Activated effector memory CD4-positive, alpha-beta T cell treated with anti-CD3 and anti-CD28 coated beads, Interleukin-2, amount 50 U/mL, for 16 hours (primary cell): ENCODE measurements at regions not wholly inside any gene's neighbourhood (a gene's known extent, or its start where the extent isn't known, plus 50 kb on each side); places are given as distances from the start of the nearest gene placed in this dataset.
"Not testable (repeated sequence)": the region's sequence is repeated elsewhere in the genome, so short reads cannot be mapped to it uniquely, and the experiment has no call there.

Source experiments
- DNase-seq: peaks from one replicate; pipeline ENCODE4 v3.0.0-alpha.2; 2020

- DNase-seq = no peak
Observed at GRCh38 chr6:155543166-155543847, 87.7 kb upstream of the NOX3 start.

DNA sequence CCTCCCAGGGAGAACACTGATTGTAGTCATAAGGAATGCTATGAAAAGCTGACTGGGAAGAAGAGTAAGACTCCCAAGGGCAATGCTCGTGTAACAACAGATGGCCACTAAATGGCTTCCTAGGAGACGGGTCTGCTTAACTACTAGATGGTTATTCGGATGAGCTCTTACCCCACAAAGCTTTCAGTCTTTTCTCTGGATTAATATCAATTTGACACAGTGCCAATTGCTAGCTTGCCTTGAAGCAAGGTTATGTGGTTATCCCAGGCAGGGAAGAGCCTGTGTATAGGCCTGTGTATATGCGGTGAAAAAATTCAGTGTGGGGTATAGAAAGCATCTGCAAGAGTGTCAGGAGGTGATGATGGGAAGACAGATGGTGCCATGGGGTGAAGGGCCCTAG, 86.4 kb upstream of the NOX3 start:
- no peak for DNase-seq

DNA sequence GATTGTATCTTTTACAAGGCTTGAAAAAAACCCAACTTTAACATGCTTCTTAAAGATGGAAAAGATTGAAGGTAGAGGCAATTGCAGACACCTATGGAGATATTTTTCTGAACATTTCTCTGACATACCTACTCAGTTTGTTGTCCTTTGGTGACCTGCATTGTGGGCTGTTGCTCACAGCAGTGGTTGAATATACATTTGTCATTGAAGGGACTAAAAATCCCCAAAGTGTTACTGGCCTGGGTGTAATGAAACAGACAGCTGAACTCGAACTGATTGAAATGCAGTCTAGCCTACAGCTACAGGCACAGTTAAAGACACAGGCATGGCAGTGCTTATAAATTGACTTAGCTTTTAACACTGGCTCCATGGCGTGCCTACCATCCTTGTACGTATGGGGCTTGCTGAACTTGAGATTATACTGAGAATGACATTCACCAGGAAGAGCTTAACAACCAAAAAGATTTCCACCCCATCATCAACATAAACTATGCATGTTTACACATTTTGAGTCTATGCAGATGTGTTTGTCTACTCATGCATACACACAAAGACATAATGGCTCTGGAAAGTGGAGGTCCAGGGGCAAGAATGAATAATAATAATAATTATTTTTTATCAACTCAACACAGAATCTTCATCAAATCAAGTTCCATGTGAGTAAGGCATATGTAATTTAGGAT, 83.2 kb upstream of the NOX3 start:
- no peak for DNase-seq

GRCh38 chr6:155534678-155535077, 79.0 kb upstream of the NOX3 start:
- DNase-seq = no peak

DNA sequence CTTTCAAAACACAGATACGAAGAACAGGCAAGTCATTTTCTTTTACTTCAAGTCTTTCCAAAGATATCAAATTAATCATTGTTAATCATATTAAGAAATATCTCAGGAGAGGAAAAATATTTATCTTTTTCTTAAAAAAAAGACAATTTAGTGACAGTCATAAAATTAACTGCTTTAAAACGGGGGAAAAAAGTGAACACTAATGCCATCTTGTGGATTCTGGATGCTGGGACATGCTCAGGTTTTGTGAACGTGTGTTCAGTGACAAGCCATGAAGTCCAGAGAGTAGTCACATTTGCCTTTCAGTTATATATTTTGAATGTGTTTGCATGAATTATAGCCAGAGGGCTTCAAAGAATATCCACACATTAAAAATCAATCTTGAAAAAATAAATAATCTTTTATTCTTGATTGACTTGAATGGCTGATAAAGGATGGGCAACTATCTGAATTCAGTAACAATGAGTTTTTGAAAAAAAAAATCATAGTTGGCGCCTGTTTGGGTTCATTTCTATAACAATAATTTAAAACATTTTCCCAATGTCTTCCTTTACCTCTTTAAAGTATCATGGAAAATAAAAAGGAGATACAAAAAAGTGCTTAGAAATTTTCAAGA, 74.7 kb upstream of the NOX3 start:
- DNase-seq = no peak

GRCh38 chr6:155529814-155530213, 74.2 kb upstream of the NOX3 start:
- DNase-seq = not testable (repeated sequence)

GRCh38 chr6:155528982-155529453, 73.4 kb upstream of the NOX3 start:
- no peak for DNase-seq

DNA sequence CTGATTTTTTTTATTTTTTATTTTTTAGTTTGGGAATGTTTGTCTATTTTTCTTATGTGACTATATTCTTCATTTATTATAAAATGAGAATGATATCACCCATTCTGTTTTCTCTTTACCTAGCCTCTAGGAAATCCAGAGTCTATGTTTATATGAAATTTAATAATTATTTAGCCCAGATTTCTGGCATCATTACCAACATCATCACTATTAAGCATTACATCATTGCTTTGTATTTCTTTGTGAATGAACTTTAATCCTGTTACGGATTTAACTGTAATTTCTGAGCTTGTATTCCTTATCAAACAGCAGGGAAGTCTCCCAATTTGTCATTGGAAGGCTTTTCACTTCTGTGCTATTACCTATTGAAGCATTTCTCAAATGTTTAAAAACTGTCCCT, 72.7 kb upstream of the NOX3 start:
- no peak for DNase-seq

DNA sequence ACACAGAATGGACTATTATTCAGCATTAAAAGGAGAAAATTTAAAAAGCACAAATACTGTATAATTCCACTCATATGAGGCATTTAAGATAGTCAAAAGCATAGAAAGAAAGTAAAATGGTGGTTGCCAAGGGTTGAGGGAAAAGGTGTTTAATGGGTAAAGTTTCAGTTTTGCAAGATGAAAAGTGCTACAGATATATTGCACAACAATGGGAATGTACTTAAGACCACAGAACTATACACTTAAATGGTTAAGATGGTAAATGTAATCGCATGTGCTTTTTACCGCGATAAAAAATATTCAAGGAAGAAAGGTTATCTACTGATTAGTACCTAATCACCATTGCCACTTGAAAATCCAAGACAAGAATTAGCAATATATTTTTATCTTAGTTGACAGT, 71.8 kb upstream of the NOX3 start:
- DNase-seq = no peak

DNA sequence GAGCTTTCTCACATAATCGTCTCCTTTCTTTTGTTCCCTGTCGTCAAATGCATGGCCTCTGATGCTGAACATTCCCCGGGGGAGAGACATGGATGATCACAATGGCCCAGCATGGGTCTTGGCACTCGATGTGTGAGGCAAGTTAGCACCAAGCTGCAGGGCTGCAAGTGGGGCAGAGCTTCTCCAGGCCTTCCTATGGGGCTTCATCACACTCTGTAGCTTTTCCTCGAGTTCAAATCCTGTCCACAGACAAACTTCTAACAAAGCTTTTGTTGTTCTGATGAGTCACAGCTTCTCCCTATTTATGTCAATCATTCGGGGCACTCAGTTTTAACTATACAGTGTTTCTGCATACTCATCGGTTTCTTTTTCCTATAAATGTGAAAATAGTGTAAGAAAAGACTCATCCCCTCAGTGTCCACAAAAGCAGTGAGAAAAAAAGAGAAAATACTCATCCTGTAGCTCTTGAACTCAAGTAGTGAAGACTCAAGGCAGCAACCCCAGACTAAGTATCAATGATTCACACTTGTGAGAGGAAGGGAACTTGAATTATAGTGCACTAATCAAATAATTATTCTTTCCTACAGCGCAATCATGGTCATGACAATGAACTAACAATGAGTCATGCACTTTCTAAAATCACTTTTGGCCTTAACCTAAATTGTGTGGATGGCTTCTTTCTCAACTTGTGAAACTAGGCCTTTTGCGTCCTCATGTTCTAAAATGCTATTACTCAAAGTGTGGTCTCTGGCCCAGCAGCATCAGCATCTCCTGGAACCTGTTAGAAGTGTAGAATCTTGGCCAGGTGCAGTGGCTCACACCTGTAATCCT, 68.4 kb upstream of the NOX3 start:
- DNase-seq = no peak

DNA sequence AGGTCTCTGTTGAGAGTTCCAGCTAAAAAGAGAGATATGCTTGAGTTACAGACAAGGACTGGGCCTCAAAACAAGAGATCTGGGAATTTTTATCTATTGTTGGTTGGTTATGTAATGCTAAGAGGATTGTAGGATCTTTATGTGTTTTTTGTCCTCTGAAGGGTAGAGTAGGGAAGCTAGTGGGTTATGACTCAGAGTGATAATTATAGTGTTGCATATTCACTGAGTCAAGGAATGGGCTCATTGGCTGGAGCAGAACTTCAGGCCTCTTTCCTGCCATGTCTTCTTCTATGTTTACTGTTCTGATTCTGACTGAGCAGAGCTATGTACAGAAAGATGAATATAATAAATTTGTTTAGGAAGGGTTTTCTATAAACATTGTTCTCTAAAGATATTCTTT, 66.1 kb upstream of the NOX3 start:
- no peak for DNase-seq

DNA sequence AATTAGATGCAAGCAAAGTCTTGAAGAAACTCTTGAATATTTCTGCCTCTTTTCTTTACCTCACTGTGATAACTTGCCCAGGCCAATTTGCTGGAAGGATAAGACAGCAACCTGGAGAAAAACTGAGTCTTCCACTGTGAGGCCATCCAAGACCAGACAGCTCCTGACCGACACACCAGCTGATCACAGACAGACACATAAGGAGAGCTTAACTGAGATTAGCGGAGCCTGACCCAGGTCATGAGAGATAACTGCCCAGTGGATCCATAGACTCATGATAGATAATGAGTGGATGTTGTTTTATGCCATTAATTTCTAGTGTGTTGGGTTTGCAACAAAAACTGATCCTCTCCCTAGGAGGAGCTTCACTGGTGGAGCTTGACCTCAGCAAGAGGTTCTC, 64.4 kb upstream of the NOX3 start:
- DNase-seq = no peak

DNA sequence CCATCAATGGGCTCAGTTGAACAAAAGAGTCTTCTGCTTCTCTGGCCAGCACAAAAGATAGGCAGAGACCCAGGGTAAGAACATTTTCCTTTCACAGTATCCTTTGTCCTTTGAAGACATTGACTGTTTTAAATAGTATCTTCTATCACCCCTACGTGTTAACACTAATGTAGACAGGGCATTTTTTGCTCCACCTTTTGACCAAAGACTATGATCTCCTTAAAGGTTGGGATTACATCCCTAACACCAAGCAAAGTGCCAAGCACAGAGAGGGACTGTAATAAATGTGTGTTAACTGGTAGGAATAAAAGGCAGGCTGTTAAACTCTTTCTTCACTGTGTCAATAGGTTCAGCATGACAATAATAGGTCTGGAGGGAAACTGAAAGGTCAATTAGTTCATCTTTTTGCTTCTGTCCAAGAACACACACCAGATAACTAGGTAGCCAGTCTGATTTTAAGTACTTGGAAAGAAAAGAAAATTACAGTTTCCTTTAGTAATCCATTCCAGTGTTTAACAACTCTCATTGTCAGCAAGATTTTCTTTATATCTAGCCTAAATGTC, 63.6 kb upstream of the NOX3 start:
- no peak for DNase-seq

- DNase-seq = no peak
Observed at GRCh38 chr6:155517294-155517693, 61.7 kb upstream of the NOX3 start.

GRCh38 chr6:155510879-155511278, 55.2 kb upstream of the NOX3 start:
- DNase-seq = no peak

GRCh38 chr6:155509743-155510475, 54.3 kb upstream of the NOX3 start:
- DNase-seq = no peak

- DNase-seq = no peak
Observed at GRCh38 chr6:155505608-155505989, 50.0 kb upstream of the NOX3 start.
